NCI-H226 (cell line): ENCODE measurements at regions not wholly inside any gene's neighbourhood (a gene's known extent, or its start where the extent isn't known, plus 50 kb on each side); places are given as distances from the start of the nearest gene placed in this dataset.

Source experiments
- DNase-seq: peaks from one replicate; pipeline ENCODE4 v3.0.0-alpha.2; 2015

DNA sequence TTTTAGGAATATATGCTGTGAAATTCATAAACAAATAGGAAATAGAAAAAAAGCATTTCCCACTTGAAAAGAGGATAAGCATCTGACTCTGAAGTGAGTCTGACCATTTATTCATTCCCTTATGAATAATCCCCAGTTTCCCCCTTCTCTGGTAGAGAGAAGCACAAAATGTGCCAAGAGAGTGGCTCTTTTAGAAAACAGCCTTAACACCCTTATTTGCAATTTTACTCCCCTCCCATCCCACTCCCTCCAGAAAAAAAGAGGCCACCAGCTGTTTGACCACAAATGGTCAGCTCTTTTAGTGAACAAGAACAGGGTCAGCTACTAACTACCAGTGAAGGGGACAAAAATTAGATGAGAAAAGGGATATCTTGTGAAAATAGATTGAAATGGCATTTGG is 184.5 kb upstream of the ADAMTS9 start:
- no peak for DNase-seq

GRCh38 chr3:64871834-64872249 is 184.0 kb upstream of the ADAMTS9 start:
- no peak for DNase-seq

GRCh38 chr3:64870876-64871646 is 183.3 kb upstream of the ADAMTS9 start:
- no peak for DNase-seq

GRCh38 chr3:64867224-64867623 is 179.4 kb upstream of the ADAMTS9 start:
- no peak for DNase-seq

GRCh38 chr3:64865839-64866570 is 178.2 kb upstream of the ADAMTS9 start:
- DNase-seq, result no peak

GRCh38 chr3:64863226-64864212 is 175.7 kb upstream of the ADAMTS9 start:
- DNase-seq, result no peak

GRCh38 chr3:64861684-64862083 is 173.9 kb upstream of the ADAMTS9 start:
- DNase-seq, result no peak

DNA sequence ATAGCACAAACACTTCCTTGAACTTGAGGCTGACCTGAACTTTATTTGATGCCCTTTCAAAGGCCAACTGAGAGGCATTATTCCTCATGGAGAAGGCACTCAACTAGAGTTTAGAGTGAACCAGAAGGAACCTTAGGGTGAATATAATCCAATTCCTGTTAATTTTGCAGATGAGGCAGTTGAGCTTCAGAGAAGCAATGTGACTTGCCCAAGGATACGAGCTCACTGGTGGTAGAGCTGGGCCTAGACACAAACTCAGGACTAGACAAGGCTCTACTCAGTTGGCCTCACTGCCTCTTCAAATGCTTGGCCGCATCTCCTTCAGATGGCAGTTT is 172.7 kb upstream of the ADAMTS9 start:
- no peak for DNase-seq

- no peak for DNase-seq
Measured at GRCh38 chr3:64859625-64860535, 172.1 kb upstream of the ADAMTS9 start.

- DNase-seq, result no peak
Measured at GRCh38 chr3:64856977-64857516, 169.2 kb upstream of the ADAMTS9 start.

GRCh38 chr3:64856106-64856505 is 168.3 kb upstream of the ADAMTS9 start:
- DNase-seq, result no peak

DNA sequence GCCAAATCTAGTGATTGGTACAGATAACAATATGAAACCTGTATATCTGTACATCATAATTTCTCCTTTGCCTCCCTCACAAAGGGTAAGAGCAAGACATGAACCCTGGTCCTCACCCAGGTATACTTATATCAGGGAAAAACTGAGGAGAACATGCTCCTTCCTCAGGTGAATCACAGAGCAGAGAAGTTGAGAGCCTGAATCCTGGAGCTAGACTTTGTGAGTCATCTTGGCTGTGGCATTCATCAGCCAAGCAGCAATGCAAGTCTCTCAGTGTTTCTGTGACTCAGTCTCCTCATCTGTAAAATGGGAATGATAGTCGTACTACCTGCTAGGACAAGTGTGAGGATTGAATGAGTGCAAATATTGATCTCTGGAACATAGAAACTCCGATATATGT is 165.7 kb upstream of the ADAMTS9 start:
- DNase-seq, result no peak

DNA sequence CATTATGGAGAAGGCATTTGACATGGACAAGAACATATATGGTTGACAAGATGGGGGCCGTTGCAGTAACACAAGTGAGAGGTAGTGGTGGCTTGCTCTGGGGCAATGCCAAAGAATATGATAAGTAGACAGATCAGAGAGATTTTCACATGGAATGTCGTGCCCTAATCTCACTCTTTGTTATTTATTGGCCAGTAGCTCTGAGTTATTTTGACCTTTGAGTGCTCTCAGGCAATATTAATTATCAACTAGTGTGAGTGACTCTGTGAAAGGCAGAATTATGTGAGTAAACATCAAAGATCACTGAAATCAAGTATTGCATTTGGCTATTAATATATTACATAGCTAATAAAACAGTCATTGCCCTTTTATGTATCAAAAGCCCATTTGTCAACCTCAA is 164.9 kb upstream of the ADAMTS9 start:
- no peak for DNase-seq

DNA sequence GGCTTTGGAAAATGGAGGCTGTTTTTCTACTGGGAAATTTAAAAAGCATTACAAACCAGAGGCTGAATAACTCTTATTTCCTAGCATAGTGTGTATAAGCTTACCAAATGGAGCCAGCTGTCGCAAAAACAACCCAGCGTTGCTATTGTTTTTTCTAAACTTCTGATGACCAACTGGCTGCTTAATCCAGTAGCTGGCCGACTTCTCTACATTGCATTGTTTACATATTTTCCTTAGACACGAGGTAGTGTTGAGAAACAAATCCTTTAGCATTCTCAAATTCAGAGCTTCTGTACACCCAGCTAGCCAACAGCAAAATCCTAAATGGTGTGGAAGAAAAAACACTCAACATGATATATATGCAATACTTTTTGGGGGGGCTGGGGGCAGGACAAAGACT is 161.0 kb upstream of the ADAMTS9 start:
- DNase-seq, result no peak

GRCh38 chr3:64848127-64848800 is 160.5 kb upstream of the ADAMTS9 start:
- DNase-seq, result no peak

- DNase-seq, result no peak
Measured at GRCh38 chr3:64844558-64844957, 156.8 kb upstream of the ADAMTS9 start.

DNA sequence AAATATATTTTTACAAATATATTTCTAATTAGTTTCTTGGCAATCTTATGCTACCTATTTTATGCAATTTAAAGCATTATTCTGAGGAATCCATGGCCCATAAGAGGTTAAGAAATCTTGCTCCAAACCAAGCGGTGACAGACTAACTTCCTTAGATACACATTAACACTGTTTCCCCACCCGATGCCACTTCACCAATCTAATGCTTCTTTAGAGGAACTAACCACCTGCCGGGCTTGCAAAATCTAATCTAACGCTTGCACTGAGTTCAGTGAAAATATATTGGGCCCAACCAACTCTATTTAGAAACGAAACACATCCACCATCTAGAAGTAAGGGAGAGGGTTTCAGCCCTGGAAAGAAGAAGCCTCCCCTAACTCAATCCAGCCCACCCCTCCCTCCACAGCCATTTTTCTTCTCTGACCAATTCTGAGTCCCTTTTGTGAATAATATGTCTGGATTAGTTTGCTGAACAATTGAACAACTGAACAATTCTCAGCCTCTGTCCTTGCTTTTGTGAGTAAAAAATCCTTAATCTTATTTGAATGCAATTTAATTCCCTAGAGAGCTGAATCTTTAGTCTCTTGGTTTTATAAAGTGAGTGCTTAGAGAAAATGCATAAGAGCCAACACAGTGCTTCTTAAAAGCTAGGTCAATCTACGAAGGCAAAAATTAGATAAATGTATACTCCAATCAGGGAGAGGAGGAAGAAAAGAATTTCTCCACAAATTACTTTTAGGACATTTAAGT is 150.4 kb upstream of the ADAMTS9 start:
- DNase-seq, result no peak

GRCh38 chr3:64837126-64837738 is 149.4 kb upstream of the ADAMTS9 start:
- no peak for DNase-seq

GRCh38 chr3:64836097-64836496 is 148.3 kb upstream of the ADAMTS9 start:
- no peak for DNase-seq

- no peak for DNase-seq
Measured at GRCh38 chr3:64832098-64832497, 144.3 kb upstream of the ADAMTS9 start.
